ENCODE measurements at regions not wholly inside any gene's neighbourhood (a gene's known extent, or its start where the extent isn't known, plus 50 kb on each side); places are given as distances from the start of the nearest gene placed in this dataset.

- TF ChIP-seq CTCF (conservative IDR thresholded peaks at IDR 0.05 in 1 of 2, IDR thresholded peaks at IDR 0.05 in 1 of 2; ENCODE audit: low read depth in 1 of 2, low read length in 2 of 2) (no peak), EZH2 (IDR thresholded peaks at IDR 0.05; ENCODE audit: low read length, missing control alignments) (no peak)
Observed at GRCh38 chr2:12818416-12819102, 101.8 kb downstream of the TRIB2 start.
